NCI-H2107 treated with DMSO at 0.1 percent for 48 hours (cell line): ENCODE measurements at regions not wholly inside any gene's neighbourhood (a gene's known extent, or its start where the extent isn't known, plus 50 kb on each side); places are given as distances from the start of the nearest gene placed in this dataset.

Source experiments
- DNase-seq: peaks from one replicate; lab custom pipeline; 2025; ENCODE audit not compliant: unreplicated experiment; lab: John Stamatoyannopoulos, UW

- DNase-seq: no peak
These were observed 375.3 kb downstream of the DNAH5 start for GRCh38 chr5:13569090-13569715.

- no peak for DNase-seq
These were observed 376.7 kb downstream of the DNAH5 start for GRCh38 chr5:13567819-13568218.

GRCh38 chr5:13566871-13567339 lies 377.6 kb downstream of the DNAH5 start:
- no peak for DNase-seq

- no peak for DNase-seq
These were observed 386.1 kb downstream of the DNAH5 start for GRCh38 chr5:13558408-13558807.

GRCh38 chr5:13553896-13554295 lies 390.6 kb downstream of the DNAH5 start:
- DNase-seq: no peak

- DNase-seq: no peak
These were observed 392.1 kb downstream of the DNAH5 start for GRCh38 chr5:13552361-13552760.

- DNase-seq: no peak
These were observed 392.8 kb downstream of the DNAH5 start for GRCh38 chr5:13551645-13552044.

GRCh38 chr5:13540168-13540750 lies 404.2 kb downstream of the DNAH5 start:
- no peak for DNase-seq

GRCh38 chr5:13536933-13537332 lies 407.6 kb downstream of the DNAH5 start:
- DNase-seq: no peak

- DNase-seq: no peak
These were observed 410.7 kb downstream of the DNAH5 start for GRCh38 chr5:13533833-13534232.

GRCh38 chr5:13529300-13529699 lies 415.2 kb downstream of the DNAH5 start:
- DNase-seq: no peak

- DNase-seq: no peak
These were observed 419.6 kb downstream of the DNAH5 start for GRCh38 chr5:13524936-13525335.

- no peak for DNase-seq
These were observed 425.4 kb downstream of the DNAH5 start for GRCh38 chr5:13519131-13519530.

GRCh38 chr5:13516195-13516594 lies 428.3 kb downstream of the DNAH5 start:
- DNase-seq: no peak

GRCh38 chr5:13511442-13511841 lies 433.0 kb downstream of the DNAH5 start:
- no peak for DNase-seq

- no peak for DNase-seq
These were observed 433.9 kb downstream of the DNAH5 start for GRCh38 chr5:13510616-13511015.

- DNase-seq: no peak
These were observed 435.9 kb downstream of the DNAH5 start for GRCh38 chr5:13508559-13508958.

GRCh38 chr5:13505326-13505725 lies 439.2 kb downstream of the DNAH5 start:
- no peak for DNase-seq

GRCh38 chr5:13503017-13503416 lies 441.5 kb downstream of the DNAH5 start:
- DNase-seq: no peak

GRCh38 chr5:13501176-13501575 lies 443.3 kb downstream of the DNAH5 start:
- no peak for DNase-seq

GRCh38 chr5:13498279-13498678 lies 446.2 kb downstream of the DNAH5 start:
- DNase-seq: no peak

GRCh38 chr5:13488254-13488931 lies 456.1 kb downstream of the DNAH5 start:
- no peak for DNase-seq
